Panc1 (cell line): ENCODE measurements at regions not wholly inside any gene's neighbourhood (a gene's known extent, or its start where the extent isn't known, plus 50 kb on each side); places are given as distances from the start of the nearest gene placed in this dataset.

Experiments used
- ATAC-seq: fragments of 200-7000 bp; cut with Tn5 transposase; 2 replicates; pipeline ENCODE4 v1.9.1; 2020; ENCODE audit warnings: mild to moderate bottlenecking, moderate library complexity
- BruUV-seq: library from RNA; stranded (reverse); fragments of 400-500 nt; replicated peaks from 2 replicates; lab custom pipeline; 2021; lab: Mats Ljungman, UMichigan
- CTCF ChIA-PET: fragments of 300-600 bp; sonication (Branson Sonifier 250); formaldehyde crosslinking; loops from one replicate; lab custom pipeline; 2022; ENCODE audit warnings: antibody characterized with exemption; lab: Charles Lee
- POLR2A ChIA-PET: fragments of 300-600 bp; sonication (Branson Sonifier 250); formaldehyde crosslinking; loops from one replicate; lab custom pipeline; 2022; ENCODE audit warnings: antibody characterized with exemption; lab: Charles Lee
- DNase-seq: peaks from one replicate; pipeline ENCODE4 v3.0.0-alpha.2; 2010; ENCODE audit warnings: low read depth, low spot score
- H3K27ac ChIP-seq: 2 replicates; pipeline ENCODE4 v1.5.1; 2011; ENCODE audit warnings: mild to moderate bottlenecking, low read length, inconsistent platforms
- H3K27me3 ChIP-seq: fragments of 200-500 bp; sonication (Bioruptor generic); 2 replicates; pipeline ENCODE4 v1.6.0; 2014; ENCODE audit warnings: low read length, inconsistent platforms; ENCODE audit not compliant: control insufficient read depth, insufficient read depth
- H3K36me3 ChIP-seq: fragments of 200-500 bp; sonication (Bioruptor generic); 2 replicates; pipeline ENCODE4 v1.5.1; 2014; ENCODE audit warnings: inconsistent platforms, mild to moderate bottlenecking, low read length, moderate library complexity; ENCODE audit not compliant: control insufficient read depth, insufficient read depth
- H3K4me1 ChIP-seq: 2 replicates; pipeline ENCODE4 v1.5.1; 2011; ENCODE audit warnings: inconsistent platforms, mild to moderate bottlenecking, low read length, moderate library complexity; ENCODE audit not compliant: control insufficient read depth, insufficient read depth
- H3K4me3 ChIP-seq, 2 experiments: 2 replicates each; pipeline ENCODE4 v1.5.1; 2011 to 2012; ENCODE audit warnings: low read depth in 2 of 2, low read length in 2 of 2, mild to moderate bottlenecking in 2 of 2, inconsistent platforms in 1 of 2, moderate library complexity in 1 of 2
- H3K9me3 ChIP-seq: fragments of 200-500 bp; sonication (Bioruptor generic); 2 replicates; pipeline ENCODE4 v1.5.1; 2014; ENCODE audit warnings: low read depth, mild to moderate bottlenecking, inconsistent platforms, low read length, moderate library complexity; ENCODE audit not compliant: control insufficient read depth, insufficient read depth
- CTCF ChIP-seq: fragments of 450-650 bp; IDR thresholded peaks from 2 replicates; pipeline ENCODE4 v1.5.1; 2017; ENCODE audit warnings: mild to moderate bottlenecking
- POLR2AphosphoS5 ChIP-seq: IDR thresholded peaks from 2 replicates; pipeline ENCODE4 v1.6.1; 2012; ENCODE audit warnings: mild to moderate bottlenecking, low read depth, low read length, moderate library complexity
- REST ChIP-seq, 2 experiments: IDR thresholded peaks; 2 replicates each; pipeline ENCODE4 v1.6.1; 2011 to 2012; ENCODE audit warnings: low read depth in 2 of 2, control low read depth in 1 of 2, low read length in 1 of 2, mild to moderate bottlenecking in 1 of 2, moderate library complexity in 1 of 2; ENCODE audit not compliant: insufficient read depth in 1 of 2
- SIN3A ChIP-seq: IDR thresholded peaks from 2 replicates; pipeline ENCODE4 v1.6.1; 2012; ENCODE audit warnings: low read depth, mild to moderate bottlenecking, low read length, moderate library complexity, borderline replicate concordance; ENCODE audit not compliant: insufficient read depth
- TCF7L2 ChIP-seq: IDR thresholded peaks from 2 replicates; pipeline ENCODE4 v1.6.1; 2011; ENCODE audit warnings: mild to moderate bottlenecking, low read depth, low read length, inconsistent platforms
- in situ Hi-C: cut with HindIII; loops from 2 replicates; pipeline ENCODE4 v1.10.0; 2016; ENCODE audit warnings: low sequenced_read_pairs, low pct_unique_long_range_greater_than_20kb
- intact Hi-C: fragments of 100-400 bp; cut with micrococcal nuclease; formaldehyde crosslinking; loops from one replicate; pipeline ENCODE4 v1.10.0; 2022; ENCODE audit not compliant: unreplicated experiment

- CTCF ChIA-PET: no interaction called here
- Histone ChIP-seq H3K27me3 (no peaks in the 10 kb centered on the region), H3K27ac (no peak overlapping the region), H3K4me3 (no peak overlapping the region), H3K4me1 (no peaks in the 10 kb centered on the region), H3K36me3 (no peaks in the 10 kb centered on the region), H3K9me3 (no peaks in the 10 kb centered on the region)
- POLR2A ChIA-PET: no interaction called here
- no TSS peak for BruUV-seq
- ATAC-seq (no peak), DNase-seq (no peak)
- in situ Hi-C loops: no loop called here
- intact Hi-C loops: no loop called here
- TF ChIP-seq CTCF (no peak), TCF7L2 (no peak), SIN3A (no peak), POLR2AphosphoS5 (no peak), REST (IDR thresholded peaks at IDR 0.05; ENCODE audit: insufficient read depth in 1 of 2, low read depth in 2 of 2, low read length in 1 of 2) (no peak)
These were observed 396.6 kb upstream of the NBEA start for GRCh38 chr13:34545461-34545860.

- intact Hi-C loops: no loop called here
- Histone ChIP-seq H3K27ac (no peak overlapping the region), H3K36me3 (no peaks in the 10 kb centered on the region), H3K4me1 (no peaks in the 10 kb centered on the region), H3K27me3 (no peaks in the 10 kb centered on the region), H3K4me3 (no peak overlapping the region), H3K9me3 (no peaks in the 10 kb centered on the region)
- no TSS peak for BruUV-seq
- ChIA-PET CTCF (no interaction called here), POLR2A (no interaction called here)
- DNase-seq: no peak
- no peak for ATAC-seq
- TF ChIP-seq CTCF (no peak), POLR2AphosphoS5 (no peak), SIN3A (no peak), TCF7L2 (no peak), REST (IDR thresholded peaks at IDR 0.05; ENCODE audit: insufficient read depth in 1 of 2, low read depth in 2 of 2, low read length in 1 of 2) (no peak)
- in situ Hi-C loops: no loop called here
These were observed 395.5 kb upstream of the NBEA start for GRCh38 chr13:34546344-34547250.
